Calu3 (cell line): ENCODE measurements at regions not wholly inside any gene's neighbourhood (a gene's known extent, or its start where the extent isn't known, plus 50 kb on each side); places are given as distances from the start of the nearest gene placed in this dataset.

Experiments used
- BruUV-seq: library from RNA; stranded (reverse); fragments of 400-500 nt; replicated peaks from 2 replicates; lab custom pipeline; 2021; lab: Mats Ljungman, UMichigan
- CTCF ChIA-PET: fragments of 300-600 bp; sonication (Branson Sonifier 250); formaldehyde crosslinking; loops from one replicate; lab custom pipeline; 2022; ENCODE audit warnings: antibody characterized with exemption; lab: Charles Lee
- DNase-seq: peaks from one replicate; pipeline ENCODE4 v3.0.0; 2022
- H3K27ac Mint-ChIP-seq: one replicate; pipeline ENCODE4 v1.8.0; 2022; ENCODE audit warnings: mixed read lengths; ENCODE audit not compliant: unreplicated experiment
- H3K27me3 Mint-ChIP-seq: one replicate; pipeline ENCODE4 v1.8.0; 2022; ENCODE audit warnings: mixed read lengths; ENCODE audit not compliant: unreplicated experiment
- H3K36me3 Mint-ChIP-seq: one replicate; pipeline ENCODE4 v1.8.0; 2022; ENCODE audit warnings: mild to moderate bottlenecking, moderate library complexity, mixed read lengths; ENCODE audit not compliant: insufficient read depth, unreplicated experiment
- H3K4me1 Mint-ChIP-seq: one replicate; pipeline ENCODE4 v1.8.0; 2022; ENCODE audit warnings: mild to moderate bottlenecking, low read depth, mixed read lengths; ENCODE audit not compliant: unreplicated experiment
- H3K4me3 Mint-ChIP-seq: one replicate; pipeline ENCODE4 v1.8.0; 2022; ENCODE audit warnings: mild to moderate bottlenecking, low read depth, moderate library complexity, mixed read lengths; ENCODE audit not compliant: unreplicated experiment
- H3K9me3 Mint-ChIP-seq: one replicate; pipeline ENCODE4 v1.8.0; 2022; ENCODE audit warnings: low read depth, mixed read lengths; ENCODE audit not compliant: unreplicated experiment
- CTCF ChIP-seq: fragments of 200-600 bp; IDR thresholded peaks from one replicate; pipeline ENCODE4 v1.8.0; 2022; ENCODE audit warnings: antibody characterized with exemption; ENCODE audit not compliant: unreplicated experiment
- intact Hi-C: fragments of 100-400 bp; cut with micrococcal nuclease; formaldehyde crosslinking; loops from one replicate; pipeline ENCODE4 v1.10.0; 2022; ENCODE audit not compliant: unreplicated experiment

GRCh38 chr11:96447208-96448110 is 57.6 kb downstream of the JRKL start:
- H3K36me3 Mint-ChIP-seq: no peaks in the 10 kb centered on the region
- no peak for DNase-seq
- intact Hi-C loops: no loop called here
- H3K27ac Mint-ChIP-seq: no peak overlapping the region
- H3K9me3 Mint-ChIP-seq: no peaks in the 10 kb centered on the region
- BruUV-seq: no TSS peak
- H3K4me3 Mint-ChIP-seq: no peak overlapping the region
- CTCF ChIA-PET: interaction anchor here (0.6 kb wide), 1 partner anchor 602 kb away, joined by 8 read pairs; no protein-coding TSS in a partner anchor
- TF ChIP-seq CTCF: no peak
- peaks cover 40% of the 10 kb centered on the region for H3K27me3 Mint-ChIP-seq
- H3K4me1 Mint-ChIP-seq: no peaks in the 10 kb centered on the region

GRCh38 chr11:96448225-96448624 is 58.4 kb downstream of the JRKL start:
- peaks cover 32% of the 10 kb centered on the region for H3K27me3 Mint-ChIP-seq
- no peak for DNase-seq
- CTCF ChIA-PET: no interaction called here
- H3K36me3 Mint-ChIP-seq: no peaks in the 10 kb centered on the region
- H3K4me1 Mint-ChIP-seq: no peaks in the 10 kb centered on the region
- intact Hi-C loops: no loop called here
- H3K27ac Mint-ChIP-seq: no peak overlapping the region
- H3K4me3 Mint-ChIP-seq: no peak overlapping the region
- TF ChIP-seq CTCF: no peak
- no TSS peak for BruUV-seq
- H3K9me3 Mint-ChIP-seq: no peaks in the 10 kb centered on the region

- no peaks in the 10 kb centered on the region for H3K4me1 Mint-ChIP-seq
- DNase-seq: no peak
- no peak overlapping the region for H3K4me3 Mint-ChIP-seq
- H3K27me3 Mint-ChIP-seq: peaks cover 50% of the 10 kb centered on the region
- no peak overlapping the region for H3K27ac Mint-ChIP-seq
- H3K9me3 Mint-ChIP-seq: no peaks in the 10 kb centered on the region
- TF ChIP-seq CTCF: no peak
- CTCF ChIA-PET: no interaction called here
- intact Hi-C loops: no loop called here
- H3K36me3 Mint-ChIP-seq: no peaks in the 10 kb centered on the region
- no TSS peak for BruUV-seq
Observed at GRCh38 chr11:96456111-96456510, 66.3 kb downstream of the JRKL start.

GRCh38 chr11:96459751-96460150 is 69.9 kb downstream of the JRKL start:
- H3K27ac Mint-ChIP-seq: no peak overlapping the region
- peaks cover 62% of the 10 kb centered on the region for H3K27me3 Mint-ChIP-seq
- no peak for DNase-seq
- BruUV-seq: no TSS peak
- TF ChIP-seq CTCF: no peak
- H3K36me3 Mint-ChIP-seq: no peaks in the 10 kb centered on the region
- no peaks in the 10 kb centered on the region for H3K9me3 Mint-ChIP-seq
- CTCF ChIA-PET: no interaction called here
- intact Hi-C loops: no loop called here
- no peak overlapping the region for H3K4me3 Mint-ChIP-seq
- H3K4me1 Mint-ChIP-seq: no peaks in the 10 kb centered on the region
